ENCODE measurements at regions not wholly inside any gene's neighbourhood (a gene's known extent, or its start where the extent isn't known, plus 50 kb on each side); places are given as distances from the start of the nearest gene placed in this dataset.
A peak's percentile ranks its signal among the peaks of the same experiment; 100 is the strongest.
"Not testable (repeated sequence)": the region's sequence is repeated elsewhere in the genome, so short reads cannot be mapped to it uniquely, and the experiment has no call there.

- no peak for DNase-seq (ENCODE audit: low read depth)
Observed at GRCh38 chr2:180291552-180292421, 284.7 kb upstream of the CWC22 start.

GRCh38 chr2:180291060-180291459, 284.0 kb upstream of the CWC22 start:
- DNase-seq (ENCODE audit: low read depth) = peak; percentile 16

- no peak for DNase-seq (ENCODE audit: low read depth)
Observed at GRCh38 chr2:180289627-180290026, 282.5 kb upstream of the CWC22 start.

GRCh38 chr2:180279581-180279980, 272.5 kb upstream of the CWC22 start:
- DNase-seq (ENCODE audit: low read depth) = no peak

- DNase-seq (ENCODE audit: low read depth) = no peak
Observed at GRCh38 chr2:180276733-180277132, 269.6 kb upstream of the CWC22 start.

- DNase-seq (ENCODE audit: low read depth) = no peak
Observed at GRCh38 chr2:180268006-180268405, 260.9 kb upstream of the CWC22 start.

- DNase-seq (ENCODE audit: low read depth) = no peak
Observed at GRCh38 chr2:180261976-180262375, 254.9 kb upstream of the CWC22 start.

DNA sequence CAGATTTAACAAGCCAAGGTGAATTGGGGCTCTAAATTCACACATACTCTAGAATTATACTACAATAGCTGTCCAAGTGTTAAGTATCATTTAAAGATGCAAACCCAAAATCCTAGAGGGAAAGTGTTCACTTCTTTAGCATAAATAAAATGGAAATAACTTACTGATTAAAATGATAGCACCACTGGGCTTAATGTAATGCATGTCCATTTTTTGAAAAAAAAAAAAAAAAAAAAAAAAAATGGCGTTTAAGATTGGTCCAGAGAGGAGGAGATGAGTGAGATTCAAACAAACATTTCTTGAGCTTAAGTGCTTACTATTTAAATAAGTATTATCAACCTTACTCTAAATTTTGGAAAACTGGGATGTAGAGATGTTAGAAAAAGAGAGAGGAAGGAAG, 251.5 kb upstream of the CWC22 start:
- no peak for DNase-seq (ENCODE audit: low read depth)

DNA sequence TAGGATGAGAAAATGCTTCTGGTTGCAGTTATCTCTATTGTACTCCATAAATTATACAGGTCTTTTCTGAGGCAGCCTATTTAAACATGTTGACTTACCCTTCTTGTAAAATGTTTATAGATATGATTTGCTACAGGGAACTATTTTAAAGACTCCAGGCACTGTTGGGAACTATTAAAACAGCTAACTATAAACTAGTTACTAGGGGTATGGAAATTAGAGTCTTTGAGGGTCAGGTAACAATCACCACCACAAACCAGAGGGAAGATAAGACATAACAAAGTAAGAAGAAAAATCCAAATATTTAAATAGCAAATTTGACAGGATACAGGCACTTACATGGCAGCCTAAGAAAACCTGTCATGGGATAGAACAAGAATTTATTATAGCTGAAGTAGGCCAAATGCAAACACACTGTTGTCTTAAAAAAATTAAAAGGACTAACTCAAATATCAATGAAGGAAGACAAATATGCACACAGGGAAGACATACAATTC, 251.0 kb upstream of the CWC22 start:
- DNase-seq (ENCODE audit: low read depth) = no peak

DNA sequence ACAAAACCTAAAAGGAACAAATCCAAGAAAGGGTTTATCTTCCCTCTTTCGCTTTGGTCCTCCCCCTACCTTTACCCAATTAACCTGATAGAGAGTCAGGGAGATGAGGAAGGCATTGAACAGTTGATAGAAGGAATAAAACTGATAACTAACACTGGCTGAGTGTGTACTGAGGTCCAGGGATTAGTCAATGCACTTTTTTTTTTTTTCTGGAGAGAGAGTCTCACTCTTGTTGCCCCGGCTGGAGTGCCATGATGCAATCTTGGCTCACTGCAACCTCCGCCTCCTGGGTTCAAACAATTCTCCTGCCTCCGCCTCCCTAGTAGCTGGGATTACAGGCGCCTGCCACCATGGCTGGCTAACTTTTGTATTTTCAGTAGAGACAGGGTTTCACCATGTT, 250.2 kb upstream of the CWC22 start:
- no peak for DNase-seq (ENCODE audit: low read depth)

DNA sequence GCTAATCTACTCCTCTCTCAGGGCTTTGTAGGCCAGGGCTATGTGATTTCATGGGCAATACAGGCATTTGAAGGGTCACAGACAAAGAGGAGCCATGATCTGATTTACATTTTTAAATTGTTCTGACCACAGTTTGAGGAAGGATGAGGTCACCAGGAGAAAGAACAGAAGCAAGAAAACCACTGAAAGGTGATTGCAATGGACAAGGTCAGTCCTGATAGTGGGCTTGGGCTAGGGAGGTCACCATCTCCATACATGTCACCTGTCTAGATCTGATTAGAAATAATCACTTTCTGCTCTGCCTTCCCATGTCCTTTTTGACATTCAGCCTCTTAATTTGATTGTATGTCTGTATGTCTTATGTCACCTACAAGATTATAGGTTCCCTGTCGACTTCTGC, 248.9 kb upstream of the CWC22 start:
- no peak for DNase-seq (ENCODE audit: low read depth)

DNA sequence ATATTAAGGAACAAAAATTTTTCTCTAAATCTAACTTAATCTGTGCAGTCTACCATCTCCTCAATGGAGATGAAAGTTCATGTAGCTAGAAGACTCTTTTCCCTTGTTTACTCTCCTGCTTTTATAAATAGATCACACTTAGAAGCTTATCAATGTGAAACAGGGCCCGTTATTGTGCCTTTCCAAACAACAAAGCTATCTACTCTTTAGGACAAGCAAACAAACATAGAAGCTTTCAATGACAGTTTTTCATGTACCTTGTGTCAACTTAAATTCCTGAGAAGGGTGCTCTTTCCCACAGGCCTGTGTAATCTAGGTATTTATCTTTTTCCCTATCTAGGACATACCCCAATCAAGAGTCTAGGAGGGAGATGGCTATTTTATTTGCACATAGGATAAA, 247.8 kb upstream of the CWC22 start:
- DNase-seq (ENCODE audit: low read depth) = no peak

- no peak for DNase-seq (ENCODE audit: low read depth)
Observed at GRCh38 chr2:180247658-180248057, 240.6 kb upstream of the CWC22 start.

DNA sequence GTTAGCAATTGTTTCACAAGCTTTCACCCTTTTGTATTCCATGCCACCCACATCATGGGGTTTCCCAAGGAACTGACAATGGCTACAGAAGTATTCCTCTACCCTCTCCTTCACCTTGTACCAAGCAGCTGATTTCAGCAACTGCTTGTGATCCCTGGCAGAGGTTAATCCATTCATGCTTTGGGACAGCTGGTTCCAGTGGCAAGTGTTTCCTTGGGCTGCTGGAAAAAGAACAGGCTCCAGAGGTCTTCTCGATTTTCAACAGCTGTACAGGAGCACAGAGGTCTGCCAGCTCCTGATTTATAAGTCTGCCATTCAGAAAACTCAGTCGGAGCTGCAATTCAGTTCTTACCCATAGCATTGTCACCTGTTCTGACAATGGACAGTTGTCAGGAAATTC, 239.2 kb upstream of the CWC22 start:
- no peak for DNase-seq (ENCODE audit: low read depth)

GRCh38 chr2:180240774-180241173, 233.7 kb upstream of the CWC22 start:
- no peak for DNase-seq (ENCODE audit: low read depth)

- DNase-seq (ENCODE audit: low read depth) = no peak
Observed at GRCh38 chr2:180238729-180239128, 231.6 kb upstream of the CWC22 start.

DNA sequence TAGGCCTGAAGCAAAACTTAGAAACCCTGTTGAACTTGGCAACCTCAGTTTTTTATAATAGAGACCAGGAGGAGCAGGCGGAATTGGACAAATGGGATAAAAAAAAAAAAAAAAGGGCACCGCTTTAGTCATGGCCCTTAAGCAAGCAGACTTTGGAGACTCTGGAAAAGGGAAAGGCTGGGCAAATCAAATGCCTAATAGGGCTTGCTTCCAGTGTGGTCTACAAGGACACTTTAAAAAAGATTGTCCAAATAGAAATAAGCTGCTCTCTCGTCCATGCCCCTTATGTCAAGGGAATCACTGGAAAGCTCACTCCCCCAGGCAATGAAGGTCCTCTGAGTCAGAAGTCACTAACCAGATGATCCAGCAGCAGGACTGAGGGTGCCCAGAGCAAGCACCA, 229.0 kb upstream of the CWC22 start:
- DNase-seq (ENCODE audit: low read depth) = not testable (repeated sequence)

- DNase-seq (ENCODE audit: low read depth) = not testable (repeated sequence)
Observed at GRCh38 chr2:180235506-180235905, 228.4 kb upstream of the CWC22 start.

- DNase-seq (ENCODE audit: low read depth) = not testable (repeated sequence)
Observed at GRCh38 chr2:180234991-180235390, 227.9 kb upstream of the CWC22 start.

DNA sequence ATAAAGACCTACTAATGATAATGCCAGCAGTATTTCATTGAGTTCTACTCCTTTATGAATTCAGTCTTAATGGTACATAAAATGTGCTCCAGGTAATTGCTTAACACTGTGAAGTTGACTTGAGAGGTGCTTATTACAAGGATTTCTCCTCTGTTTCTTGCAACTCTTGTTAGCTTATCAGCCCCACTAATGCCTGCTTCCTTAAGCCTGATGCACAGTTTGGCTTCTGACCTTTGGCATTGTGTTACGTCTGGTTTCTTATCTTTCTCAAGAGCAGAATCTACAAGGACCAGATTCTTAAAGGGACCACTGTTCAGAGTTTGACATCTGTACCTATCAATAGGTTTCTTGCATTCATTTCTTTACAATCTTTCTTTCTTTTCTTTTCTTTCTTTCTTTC, 223.9 kb upstream of the CWC22 start:
- no peak for DNase-seq (ENCODE audit: low read depth)

GRCh38 chr2:180227461-180227860, 220.4 kb upstream of the CWC22 start:
- DNase-seq (ENCODE audit: low read depth) = no peak

DNA sequence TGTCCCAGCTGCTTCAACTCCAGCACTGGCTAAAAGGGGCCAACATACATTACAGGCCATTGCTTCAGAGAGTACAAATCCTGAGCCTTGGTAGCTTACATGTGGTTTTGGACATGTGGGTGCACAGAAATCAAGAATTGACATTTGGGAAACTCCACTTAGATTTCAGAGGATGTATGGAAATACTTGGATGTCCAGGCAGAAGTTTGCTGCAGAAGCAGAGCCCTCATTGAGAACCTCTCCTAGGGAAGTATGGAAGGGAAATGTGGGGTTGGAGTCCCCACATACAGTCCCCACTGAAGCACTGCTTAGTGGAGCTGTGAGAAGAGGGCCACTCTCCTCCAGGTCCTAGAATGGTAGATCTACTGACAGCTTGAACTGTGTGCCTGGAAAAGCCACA, 218.0 kb upstream of the CWC22 start:
- no peak for DNase-seq (ENCODE audit: low read depth)

DNA sequence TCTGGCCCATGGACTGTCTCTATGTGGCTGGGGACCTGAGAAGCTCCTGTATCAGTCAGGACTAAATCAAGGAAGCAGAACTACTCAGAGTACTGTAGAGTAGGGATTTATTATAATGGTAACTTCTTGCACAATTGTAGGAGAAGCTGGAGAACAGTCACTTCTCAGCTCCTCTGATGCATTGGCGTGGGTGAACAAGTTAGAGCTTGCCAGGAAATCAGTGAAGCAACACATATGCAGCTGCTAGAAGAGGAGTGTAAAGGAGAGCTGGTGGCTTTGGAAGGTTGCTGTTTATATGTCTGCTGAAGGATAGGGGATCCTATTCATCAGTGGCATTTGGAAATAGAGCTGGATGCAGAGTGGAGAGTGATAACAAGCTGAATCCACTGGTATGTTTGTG, 215.5 kb upstream of the CWC22 start:
- DNase-seq (ENCODE audit: low read depth) = peak; percentile 51

- no peak for DNase-seq (ENCODE audit: low read depth)
Observed at GRCh38 chr2:180219491-180219890, 212.4 kb upstream of the CWC22 start.
